ENCODE measurements at regions not wholly inside any gene's neighbourhood (a gene's known extent, or its start where the extent isn't known, plus 50 kb on each side); places are given as distances from the start of the nearest gene placed in this dataset.
A peak's percentile ranks its signal among the peaks of the same experiment; 100 is the strongest.

- DNase-seq (ENCODE audit: low read depth) = peak; percentile 19
- H3K4me3 ChIP-seq (replicated peaks; ENCODE audit: low read depth, low read length) = no peak overlapping the region
- TF ChIP-seq CTCF (IDR thresholded peaks at IDR 0.05; ENCODE audit: low read length, missing control alignments) = no peak
Observed at GRCh38 chr4:157983300-157983699, 189.5 kb downstream of the GASK1B start.

- no peak overlapping the region for H3K4me3 ChIP-seq (replicated peaks; ENCODE audit: low read depth, low read length)
- no peak for TF ChIP-seq CTCF (IDR thresholded peaks at IDR 0.05; ENCODE audit: low read length, missing control alignments)
- no peak for DNase-seq (ENCODE audit: low read depth)
Observed at GRCh38 chr4:157980158-157980557, 192.7 kb downstream of the GASK1B start.

- peak overlapping the region; percentile 23 for H3K4me3 ChIP-seq (replicated peaks; ENCODE audit: low read depth, low read length)
- DNase-seq (ENCODE audit: low read depth) = peak; percentile 81
- peak; percentile 80 for TF ChIP-seq CTCF (IDR thresholded peaks at IDR 0.05; ENCODE audit: low read length, missing control alignments)
Observed at GRCh38 chr4:157978680-157979361, 194.0 kb downstream of the GASK1B start.

- no peak for TF ChIP-seq CTCF (IDR thresholded peaks at IDR 0.05; ENCODE audit: low read length, missing control alignments)
- no peak for DNase-seq (ENCODE audit: low read depth)
- H3K4me3 ChIP-seq (replicated peaks; ENCODE audit: low read depth, low read length) = no peak overlapping the region
Observed at GRCh38 chr4:157977086-157977485, 195.7 kb downstream of the GASK1B start.

- DNase-seq (ENCODE audit: low read depth) = no peak
- H3K4me3 ChIP-seq (replicated peaks; ENCODE audit: low read depth, low read length) = no peak overlapping the region
- TF ChIP-seq CTCF (IDR thresholded peaks at IDR 0.05; ENCODE audit: low read length, missing control alignments) = no peak
Observed at GRCh38 chr4:157973297-157973696, 199.5 kb downstream of the GASK1B start.

- H3K4me3 ChIP-seq (replicated peaks; ENCODE audit: low read depth, low read length) = no peak overlapping the region
- TF ChIP-seq CTCF (IDR thresholded peaks at IDR 0.05; ENCODE audit: low read length, missing control alignments) = no peak
- no peak for DNase-seq (ENCODE audit: low read depth)
Observed at GRCh38 chr4:157964463-157964862, 208.4 kb downstream of the GASK1B start.

Data from fibroblast of pulmonary artery (primary cell).